HuH-7.5 (cell line): ENCODE measurements at regions not wholly inside any gene's neighbourhood (a gene's known extent, or its start where the extent isn't known, plus 50 kb on each side); places are given as distances from the start of the nearest gene placed in this dataset.

Experiments
- DNase-seq: peaks from one replicate; pipeline ENCODE4 v3.0.0; 2011; ENCODE audit warnings: low spot score

GRCh38 chr1:106435269-106435668, 621.2 kb upstream of the PRMT6 start:
- DNase-seq: no peak

- no peak for DNase-seq
Measured at GRCh38 chr1:106439475-106439874, 617.0 kb upstream of the PRMT6 start.

DNA sequence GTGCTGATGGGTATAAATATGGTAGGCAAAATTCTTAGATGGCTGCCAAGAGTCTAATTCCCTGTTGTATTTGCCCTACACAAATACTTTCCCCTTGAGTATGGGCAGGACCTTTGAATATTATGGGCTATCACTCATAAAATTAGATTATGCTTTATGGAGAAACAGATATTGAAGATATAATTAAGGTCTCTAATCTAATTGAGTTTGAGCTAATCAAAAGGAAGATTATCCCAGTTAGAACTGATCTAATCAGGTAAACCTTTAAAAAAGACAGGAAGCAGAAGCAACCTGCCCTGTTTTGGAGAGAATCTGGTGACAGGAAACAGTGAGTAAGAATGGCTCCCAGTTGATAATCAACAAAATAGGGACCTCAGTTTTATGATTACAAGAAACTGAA, 609.0 kb upstream of the PRMT6 start:
- no peak for DNase-seq

DNA sequence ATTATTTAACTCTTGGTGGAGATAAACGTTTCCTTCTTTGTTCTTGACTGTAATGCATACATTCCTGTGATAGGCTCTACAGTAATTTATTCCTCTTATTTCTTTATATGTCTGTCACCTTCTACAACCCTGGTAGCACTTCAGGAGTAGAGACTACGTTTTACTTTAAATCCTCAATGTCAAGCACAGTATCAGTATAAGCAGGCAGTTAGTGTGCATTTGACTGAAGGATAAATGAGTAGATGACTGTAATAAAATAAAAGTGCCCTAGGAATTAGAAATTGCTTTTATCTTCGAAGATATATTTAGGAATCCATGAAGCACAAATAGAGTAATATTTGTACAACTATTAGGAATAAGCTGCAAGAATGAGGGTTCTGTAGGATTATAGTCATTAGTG, 599.6 kb upstream of the PRMT6 start:
- DNase-seq: no peak

DNA sequence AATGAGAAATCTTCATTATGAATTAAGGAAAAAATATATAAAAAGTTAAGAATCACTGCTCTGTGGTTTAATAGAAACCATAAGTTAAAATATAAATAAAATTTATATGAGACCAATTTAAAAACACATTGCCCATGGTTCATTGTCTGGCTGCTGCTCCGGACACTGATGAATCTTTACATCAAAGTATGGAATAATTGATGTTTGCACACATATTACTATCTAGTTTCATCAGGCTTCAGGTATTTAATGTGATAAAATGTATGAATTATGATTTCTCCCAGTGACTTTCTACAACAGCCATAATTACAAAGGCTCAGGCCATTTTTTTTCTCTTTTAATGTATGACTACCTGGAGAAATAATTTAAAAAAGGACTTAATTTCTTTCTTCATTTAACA, 599.1 kb upstream of the PRMT6 start:
- DNase-seq: no peak

DNA sequence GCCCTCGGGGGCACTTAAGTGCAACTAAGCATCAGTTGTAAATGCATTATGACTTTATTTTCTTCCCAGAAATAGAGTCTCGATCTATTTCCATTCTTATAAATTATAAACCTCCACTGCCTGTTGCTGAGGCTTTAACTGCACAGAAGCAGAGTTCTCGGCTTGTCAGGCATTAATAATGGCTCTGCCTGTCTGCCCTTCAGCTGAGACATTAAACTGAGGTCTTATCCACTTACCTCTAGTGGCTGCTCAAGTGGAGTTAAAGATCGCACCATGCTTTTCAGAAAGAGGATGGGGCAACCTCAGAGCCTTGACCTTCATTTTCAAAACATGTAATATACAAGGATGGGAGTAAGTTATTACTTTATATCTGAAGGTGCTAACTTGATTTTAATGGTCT, 597.6 kb upstream of the PRMT6 start:
- DNase-seq: no peak

DNA sequence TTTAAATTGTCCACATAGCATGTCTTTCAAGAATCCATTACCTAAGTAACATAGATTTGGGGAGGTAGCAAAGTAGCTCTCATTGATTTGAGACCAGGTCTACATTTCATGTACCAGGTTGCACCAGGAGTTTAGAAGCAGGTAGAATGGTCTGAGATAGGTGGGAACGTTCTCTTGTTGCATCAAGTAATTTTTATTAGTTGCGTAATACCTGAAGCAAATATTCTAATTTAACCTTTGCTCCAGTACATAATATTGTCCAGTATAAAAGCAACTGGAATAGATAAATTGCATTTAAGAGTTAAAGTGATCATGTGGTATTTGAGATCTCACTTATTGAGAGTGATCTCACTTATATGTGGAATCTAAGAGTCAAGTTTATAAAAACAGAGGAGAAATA, 597.1 kb upstream of the PRMT6 start:
- no peak for DNase-seq

DNA sequence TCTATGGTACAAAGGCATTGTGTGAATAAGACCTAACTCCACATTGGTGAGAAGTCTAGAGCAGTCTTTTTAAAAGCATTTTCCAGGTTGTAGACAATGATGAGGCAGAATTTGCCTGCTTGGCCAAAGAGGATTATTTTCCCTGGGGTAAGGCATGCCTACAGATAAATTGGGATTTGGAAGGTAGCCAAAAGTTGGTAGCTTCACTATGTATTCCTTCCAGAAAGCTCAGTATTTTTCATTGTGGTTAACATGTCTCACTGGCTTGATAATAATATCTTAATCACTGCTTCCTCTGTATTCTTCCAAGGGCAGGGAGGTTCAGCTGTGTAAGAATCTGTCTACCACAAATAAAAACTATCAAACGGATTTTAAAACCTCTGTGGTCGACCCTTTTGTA, 590.8 kb upstream of the PRMT6 start:
- DNase-seq: no peak

- no peak for DNase-seq
Measured at GRCh38 chr1:106480629-106481028, 575.8 kb upstream of the PRMT6 start.

GRCh38 chr1:106492880-106493279, 563.6 kb upstream of the PRMT6 start:
- DNase-seq: no peak

- DNase-seq: no peak
Measured at GRCh38 chr1:106494646-106495045, 561.8 kb upstream of the PRMT6 start.

- DNase-seq: no peak
Measured at GRCh38 chr1:106498238-106498637, 558.2 kb upstream of the PRMT6 start.

DNA sequence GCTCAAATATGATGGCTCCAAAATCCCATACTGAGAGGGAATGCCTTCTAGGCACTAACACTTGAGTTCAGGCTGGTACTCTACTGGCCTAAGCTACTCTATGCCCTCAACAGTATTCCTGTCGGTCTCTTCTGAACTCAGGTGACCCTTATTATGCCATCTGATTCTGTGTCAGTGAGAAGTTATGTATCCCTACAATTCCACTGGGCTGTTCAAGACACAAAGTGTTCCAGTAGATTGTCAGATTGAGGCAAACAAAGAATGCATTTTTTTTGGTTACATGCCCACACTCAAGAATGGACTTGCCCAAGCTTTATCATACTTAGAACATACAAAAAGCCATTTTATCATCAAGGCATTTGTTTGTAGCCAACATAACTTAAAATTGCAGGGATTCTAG, 553.8 kb upstream of the PRMT6 start:
- no peak for DNase-seq

- DNase-seq: no peak
Measured at GRCh38 chr1:106515375-106515774, 541.1 kb upstream of the PRMT6 start.

DNA sequence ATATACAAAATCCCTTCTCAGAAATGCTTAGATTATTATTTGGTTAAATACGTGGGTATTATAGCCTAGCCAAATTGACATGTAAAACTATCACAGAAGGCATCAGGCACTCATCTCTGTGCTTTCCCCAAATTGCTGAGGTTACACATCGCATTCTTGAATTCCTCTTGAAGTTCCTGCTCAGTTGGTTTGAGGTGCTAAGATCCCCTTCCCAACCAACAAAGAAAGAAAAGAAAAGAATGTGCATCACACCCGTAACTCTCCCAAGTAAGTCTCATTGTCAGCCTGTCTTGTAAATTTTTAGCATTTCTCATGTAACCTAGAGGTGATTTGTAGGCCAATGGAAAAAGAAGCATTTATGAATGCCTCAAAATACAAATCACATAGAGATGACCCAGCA, 539.2 kb upstream of the PRMT6 start:
- no peak for DNase-seq

- no peak for DNase-seq
Measured at GRCh38 chr1:106523497-106523896, 533.0 kb upstream of the PRMT6 start.

GRCh38 chr1:106524631-106525030, 531.8 kb upstream of the PRMT6 start:
- DNase-seq: no peak

GRCh38 chr1:106526650-106527049, 529.8 kb upstream of the PRMT6 start:
- DNase-seq: no peak

- DNase-seq: no peak
Measured at GRCh38 chr1:106534612-106535011, 521.9 kb upstream of the PRMT6 start.

DNA sequence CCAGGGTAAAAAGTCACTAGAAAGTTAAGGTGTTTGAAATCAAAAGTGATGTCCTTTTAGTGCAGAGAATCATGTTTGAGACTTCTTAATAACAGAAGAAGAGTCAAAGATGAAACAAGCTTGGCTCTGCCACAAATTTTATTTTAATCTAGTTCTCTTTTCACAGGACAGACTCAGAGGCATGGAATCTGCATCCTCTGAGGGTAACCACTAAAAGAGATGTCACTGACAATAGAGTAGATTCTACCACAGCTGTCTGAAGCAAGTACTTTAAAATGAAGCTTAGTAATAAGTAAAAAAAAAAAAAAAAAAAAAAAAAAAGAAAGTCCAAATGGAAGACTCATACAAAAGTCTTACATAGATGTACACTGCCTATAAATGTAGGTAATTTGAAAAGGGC, 519.7 kb upstream of the PRMT6 start:
- DNase-seq: no peak

DNA sequence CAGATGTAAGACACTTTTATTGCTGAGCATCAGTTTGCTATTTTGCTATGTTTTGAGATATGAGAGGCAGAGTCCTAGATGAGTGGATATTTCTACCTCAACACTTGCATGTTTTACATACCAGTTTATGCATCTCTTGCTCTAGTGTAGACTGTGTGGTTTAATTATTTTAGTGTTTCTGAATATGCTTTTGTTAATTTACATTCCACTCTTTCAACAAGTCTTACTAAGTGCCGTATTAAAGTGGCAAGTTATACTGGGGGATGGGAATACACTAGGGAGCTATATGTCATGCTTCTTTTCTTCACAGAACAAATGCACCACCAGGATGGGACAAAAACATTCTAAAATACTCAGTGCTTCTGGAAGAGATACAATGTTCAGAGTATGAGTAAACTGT, 507.7 kb upstream of the PRMT6 start:
- DNase-seq: no peak

GRCh38 chr1:106554294-106554693, 502.2 kb upstream of the PRMT6 start:
- no peak for DNase-seq

- DNase-seq: no peak
Measured at GRCh38 chr1:106555571-106555970, 500.9 kb upstream of the PRMT6 start.

- no peak for DNase-seq
Measured at GRCh38 chr1:106564192-106564591, 492.3 kb upstream of the PRMT6 start.
